Body of pancreas (tissue), 4 donors: ENCODE measurements at regions not wholly inside any gene's neighbourhood (a gene's known extent, or its start where the extent isn't known, plus 50 kb on each side); places are given as distances from the start of the nearest gene placed in this dataset.

Experiments
- ATAC-seq: fragments of 150-250 bp; one replicate; pipeline ENCODE4 v1.9.1; 2016
- DNase-seq, 4 donors: peaks; one replicate each; pipeline ENCODE4 v3.0.0-alpha.2; 2019
- H3K27ac ChIP-seq, 4 donors: fragments of 200-600 bp; sonication (generic); 1 replicate in 3 of 4; 2 replicates in 1 of 4; pipeline versions ENCODE4 v1.5.1 to v1.6.1; 2016 to 2019; ENCODE audit warnings: mild to moderate bottlenecking in 1 of 4, mixed read lengths in 1 of 4, moderate library complexity in 1 of 4
- H3K27me3 ChIP-seq, 2 donors: fragments of 200-600 bp; sonication (generic); one replicate each; pipeline ENCODE4 v1.6.0; 2016; ENCODE audit warnings: mild to moderate bottlenecking in 1 of 2
- H3K36me3 ChIP-seq, 2 donors: fragments of 200-600 bp; sonication (generic); replicated peaks in 1 of 2; 2 replicates each; pipeline ENCODE4 v1.5.1; 2016; ENCODE audit warnings: low read depth in 2 of 2; ENCODE audit not compliant: insufficient read depth in 1 of 2
- H3K4me1 ChIP-seq: fragments of 200-600 bp; sonication (generic); one replicate; pipeline ENCODE4 v1.6.0; 2016
- H3K4me3 ChIP-seq, 2 donors: fragments of 200-600 bp; sonication (generic); 1 replicate in 1 of 2; 2 replicates in 1 of 2; pipeline ENCODE4 v1.5.1; 2016 to 2019
- H3K9me3 ChIP-seq, 3 donors: fragments of 200-600 bp; sonication (generic); 1 replicate in 2 of 3; 2 replicates in 1 of 3; pipeline ENCODE4 v1.5.1; 2016
- CTCF ChIP-seq, 7 experiments: fragments of 450-650 bp in 4 of 7; fragments of 200-600 bp in 3 of 7; sonication (generic) in 3 of 7; IDR thresholded peaks; one replicate each; pipeline ENCODE4 v1.5.1; 2016 to 2019; ENCODE audit warnings: antibody characterized with exemption in 7 of 7
- POLR2A ChIP-seq, 3 donors: fragments of 450-650 bp; IDR thresholded peaks; one replicate each; pipeline ENCODE4 v1.6.1; 2016; ENCODE audit warnings: antibody characterized with exemption in 3 of 3, mild to moderate bottlenecking in 2 of 3
- WGBS, 2 donors: methylation state at CpG; one replicate each; pipeline ENCODE4 v1.1.5; 2017; 5-methylcytosine and 5-hydroxymethylcytosine counted together
- intact Hi-C: fragments of 100-400 bp; cut with DNase I; formaldehyde crosslinking; loops from one replicate; pipeline ENCODE4 v1.15.1; 2023

DNA sequence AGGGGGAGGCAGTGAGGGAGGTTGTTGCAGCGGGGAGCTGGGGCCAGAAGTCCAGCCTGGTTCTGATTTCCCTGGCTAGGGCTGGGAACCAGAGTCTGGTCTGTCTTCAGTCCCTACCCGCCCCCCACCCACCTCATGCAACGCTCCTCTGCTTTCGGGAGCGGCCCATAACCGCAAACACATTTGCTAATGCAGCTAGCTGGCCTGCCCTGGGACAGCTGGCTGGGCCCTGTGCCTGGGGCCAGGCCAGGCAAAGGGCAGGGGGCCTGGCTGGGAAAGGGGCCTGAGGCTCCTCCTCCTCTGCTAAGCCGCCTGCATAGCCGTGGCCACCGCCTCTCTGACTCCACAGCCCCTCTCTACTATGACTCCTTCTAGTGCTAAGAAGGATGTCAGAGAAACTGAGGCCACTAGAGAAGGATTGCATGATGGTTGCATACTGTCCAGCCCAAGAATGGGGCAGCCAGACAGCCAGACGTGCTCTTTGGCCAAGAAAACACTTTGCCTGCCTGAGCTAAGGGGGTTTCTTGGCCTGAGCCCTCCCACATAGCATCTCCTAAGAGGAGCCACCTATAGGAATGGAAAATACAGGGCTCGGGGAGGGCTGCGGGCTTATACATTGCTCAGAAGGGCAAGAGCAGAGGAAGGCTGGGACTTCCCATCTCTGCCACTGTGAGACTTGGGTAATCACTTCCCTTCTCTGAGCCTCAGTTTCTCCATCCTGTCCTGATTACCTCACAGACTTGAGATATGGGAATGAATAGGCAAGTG is 76.9 kb downstream of the PJA1 start:
- no peak for TF ChIP-seq POLR2A (IDR thresholded peaks at IDR 0.05)
- TF ChIP-seq CTCF (IDR thresholded peaks at IDR 0.05) = no peak
- intact Hi-C loops = no loop called here
- 68% methylated on average over 5 of the region's 12 CpGs; no CpG with 5 or more reads in 1 of the 2 donors for WGBS, 2 donors
- no peak overlapping the region for H3K4me3 ChIP-seq
- H3K36me3 ChIP-seq = no peaks in the 10 kb centered on the region
- no peaks in the 10 kb centered on the region for H3K27me3 ChIP-seq
- DNase-seq (no peak), ATAC-seq (peak; percentile 9)
- H3K27ac ChIP-seq = no peak overlapping the region
- no peaks in the 10 kb centered on the region for H3K9me3 ChIP-seq
- no peaks in the 10 kb centered on the region for H3K4me1 ChIP-seq

- TF ChIP-seq POLR2A (IDR thresholded peaks at IDR 0.05) = no peak
- WGBS, 2 donors = 20 to 43% methylated on average over 2 to 4 of the region's 4 CpGs
- Histone ChIP-seq H3K36me3 (no peaks in the 10 kb centered on the region), H3K4me1 (no peaks in the 10 kb centered on the region), H3K27me3 (no peaks in the 10 kb centered on the region), H3K4me3 (no peak overlapping the region), H3K27ac (no peak overlapping the region), H3K9me3 (no peaks in the 10 kb centered on the region)
- intact Hi-C loops = no loop called here
- ATAC-seq (no peak), DNase-seq (no peak)
These were observed 79.4 kb downstream of the PJA1 start for GRCh38 chrX:69085826-69086225.

DNA sequence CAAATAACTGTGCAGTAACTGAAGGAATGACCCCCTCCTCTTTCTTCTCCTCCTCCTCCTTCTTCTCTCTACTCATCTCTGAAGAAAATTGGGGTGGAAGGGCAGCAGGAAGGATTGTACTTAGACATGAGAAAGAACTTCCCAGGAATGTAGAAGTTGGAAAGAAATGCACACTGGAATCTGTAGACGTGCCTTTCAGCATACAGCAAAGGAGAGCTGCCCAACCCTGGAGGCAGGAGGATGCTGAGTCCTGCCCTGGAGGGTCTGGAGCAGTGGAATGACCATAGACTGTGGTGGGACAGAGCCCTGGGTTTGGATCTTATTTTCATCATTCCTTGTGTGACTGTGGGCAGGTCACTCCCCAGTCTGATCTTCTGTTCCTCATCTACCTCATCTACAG is 80.1 kb downstream of the PJA1 start:
- ATAC-seq (no peak), DNase-seq (no peak)
- intact Hi-C loops = no loop called here
- 33 to 50% methylated on average over 1 of the region's 1 CpG for WGBS, 2 donors
- no peaks in the 10 kb centered on the region for H3K9me3 ChIP-seq
- no peak overlapping the region for H3K4me3 ChIP-seq
- H3K27ac ChIP-seq = no peak overlapping the region
- TF ChIP-seq CTCF (IDR thresholded peaks at IDR 0.05) = no peak
- no peak for TF ChIP-seq POLR2A (IDR thresholded peaks at IDR 0.05)
- no peaks in the 10 kb centered on the region for H3K36me3 ChIP-seq
- H3K27me3 ChIP-seq = no peaks in the 10 kb centered on the region
- H3K4me1 ChIP-seq = no peaks in the 10 kb centered on the region

DNA sequence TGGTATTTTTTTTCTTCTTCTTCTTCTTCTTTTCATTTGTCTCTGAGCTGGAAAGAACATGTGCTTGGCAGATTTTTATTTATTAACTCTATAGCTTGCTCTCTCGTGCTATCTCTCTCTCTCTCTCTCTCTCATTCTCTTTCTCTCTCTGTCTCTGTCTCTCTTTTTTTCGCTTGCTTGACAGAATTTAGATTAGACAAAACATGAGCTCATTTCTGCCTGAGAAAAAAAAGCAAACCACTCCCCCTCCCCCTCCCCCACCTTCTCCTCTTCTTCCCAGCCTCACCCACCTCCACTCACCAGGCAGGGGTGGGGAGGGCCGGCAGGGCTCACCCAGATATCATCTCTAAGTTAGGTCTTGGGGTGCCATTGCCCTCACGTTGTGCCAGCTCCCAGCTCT is 81.5 kb downstream of the PJA1 start:
- no peak overlapping the region for H3K4me3 ChIP-seq
- WGBS, 2 donors = 53 to 57% methylated on average over 2 of the region's 4 CpGs
- no peaks in the 10 kb centered on the region for H3K9me3 ChIP-seq
- H3K36me3 ChIP-seq = no peaks in the 10 kb centered on the region
- ATAC-seq = no peak
- H3K27ac ChIP-seq = no peak overlapping the region
- intact Hi-C loops = no loop called here
- no peak for DNase-seq
- TF ChIP-seq CTCF (IDR thresholded peaks at IDR 0.05) = no peak
- no peak for TF ChIP-seq POLR2A (IDR thresholded peaks at IDR 0.05)
- no peaks in the 10 kb centered on the region for H3K4me1 ChIP-seq
- no peaks in the 10 kb centered on the region for H3K27me3 ChIP-seq

DNA sequence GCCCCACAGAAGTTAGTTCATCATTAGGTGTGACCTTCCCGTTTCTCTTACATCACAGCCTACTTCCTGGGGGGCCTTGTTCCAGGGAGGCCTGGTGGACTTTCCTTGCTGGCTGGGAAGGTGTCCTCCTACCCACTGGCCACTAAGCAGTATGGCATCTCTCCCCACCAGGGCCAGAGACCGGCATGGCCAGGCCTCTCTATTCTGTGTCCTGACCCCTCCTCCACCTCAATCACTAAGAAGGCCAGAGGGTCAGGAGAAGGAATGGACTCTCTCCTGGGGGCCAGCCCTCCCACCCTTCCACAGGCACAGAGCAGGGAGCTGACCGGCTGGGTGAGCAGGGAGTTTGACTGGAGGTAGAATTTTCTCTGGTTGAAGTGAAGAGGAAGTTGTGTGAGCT is 81.9 kb downstream of the PJA1 start:
- DNase-seq = no peak
- WGBS, 2 donors = 71% methylated on average over 1 to 3 of the region's 3 CpGs
- H3K4me3 ChIP-seq = no peak overlapping the region
- intact Hi-C loops = no loop called here
- H3K4me1 ChIP-seq = no peaks in the 10 kb centered on the region
- no peaks in the 10 kb centered on the region for H3K36me3 ChIP-seq
- H3K9me3 ChIP-seq = no peaks in the 10 kb centered on the region
- no peak for TF ChIP-seq CTCF (IDR thresholded peaks at IDR 0.05)
- H3K27ac ChIP-seq = no peak overlapping the region
- no peak for ATAC-seq
- H3K27me3 ChIP-seq = no peaks in the 10 kb centered on the region
